ENCODE measurements at regions not wholly inside any gene's neighbourhood (a gene's known extent, or its start where the extent isn't known, plus 50 kb on each side); places are given as distances from the start of the nearest gene placed in this dataset.
"Not testable (repeated sequence)": the region's sequence is repeated elsewhere in the genome, so short reads cannot be mapped to it uniquely, and the experiment has no call there.

DNA sequence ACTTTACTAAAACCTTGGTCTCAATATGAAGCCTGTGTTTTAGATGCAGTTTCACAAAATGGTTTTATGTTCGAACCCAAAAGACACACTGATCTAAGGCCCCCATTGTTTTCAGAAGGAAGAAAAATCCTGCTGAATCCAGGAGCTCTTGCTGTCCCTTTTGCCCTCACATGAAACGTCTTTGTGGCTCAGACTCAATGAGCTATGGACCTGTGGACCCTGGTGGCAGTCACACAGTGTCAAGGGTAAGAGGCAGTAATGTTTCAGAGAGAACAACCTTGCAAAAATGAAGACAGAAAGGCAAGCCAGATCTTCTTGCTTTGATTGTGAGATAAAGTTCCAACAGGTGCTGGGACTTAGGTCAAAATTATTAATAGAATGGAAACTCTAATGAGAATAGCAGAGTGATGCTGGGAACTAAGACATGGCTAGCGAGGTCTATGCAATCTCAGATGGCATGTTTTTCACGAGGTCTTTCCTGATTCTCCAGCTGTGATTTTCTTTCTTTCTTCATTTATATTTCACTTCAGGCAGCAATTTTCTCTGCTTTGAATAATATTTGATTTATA is 164.9 kb upstream of the SLC38A2 start:
- DNase-seq: no peak
- Mint-ChIP-seq H3K4me3 (ENCODE audit: low read depth, unreplicated experiment) (no peak overlapping the region), H3K27me3 (ENCODE audit: unreplicated experiment) (no peaks in the 10 kb centered on the region), H3K36me3 (ENCODE audit: insufficient read depth, unreplicated experiment) (no peaks in the 10 kb centered on the region), H3K9me3 (ENCODE audit: low read depth, unreplicated experiment) (no peaks in the 10 kb centered on the region), H3K27ac (ENCODE audit: unreplicated experiment) (no peak overlapping the region), H3K4me1 (ENCODE audit: low read depth, unreplicated experiment) (no peaks in the 10 kb centered on the region)
- no peak for TF ChIP-seq CTCF (IDR thresholded peaks at IDR 0.05; ENCODE audit: unreplicated experiment)
- no TSS peak for BruUV-seq (replicated peaks)
- intact Hi-C loops (cut with micrococcal nuclease; ENCODE audit: unreplicated experiment): no loop called here
- CTCF ChIA-PET: no interaction called here

DNA sequence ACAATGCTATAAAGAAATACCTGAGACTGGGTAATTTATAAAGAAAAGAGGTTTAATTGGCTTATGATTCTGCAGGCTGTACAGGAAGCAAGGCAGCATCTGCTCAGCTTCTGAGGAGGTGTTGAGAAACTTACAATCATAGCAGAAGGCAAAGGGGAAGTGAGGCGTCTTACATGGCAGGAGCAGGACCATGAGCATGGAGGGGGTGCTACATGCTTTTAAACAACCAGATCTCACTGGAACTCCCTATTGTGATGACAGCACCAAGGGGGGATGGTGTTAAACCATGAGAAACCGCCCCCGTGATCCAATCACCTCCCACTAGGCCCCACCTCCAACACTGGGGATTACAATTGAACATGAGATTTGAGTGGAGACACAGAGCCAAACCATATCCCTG is 163.7 kb upstream of the SLC38A2 start:
- H3K9me3 Mint-ChIP-seq (ENCODE audit: low read depth, unreplicated experiment); CTCF ChIA-PET; intact Hi-C loops (cut with micrococcal nuclease; ENCODE audit: unreplicated experiment); BruUV-seq (replicated peaks); DNase-seq; H3K36me3 Mint-ChIP-seq (ENCODE audit: insufficient read depth, unreplicated experiment); H3K4me3 Mint-ChIP-seq (ENCODE audit: low read depth, unreplicated experiment); H3K27me3 Mint-ChIP-seq (ENCODE audit: unreplicated experiment); H3K4me1 Mint-ChIP-seq (ENCODE audit: low read depth, unreplicated experiment); H3K27ac Mint-ChIP-seq (ENCODE audit: unreplicated experiment): not testable (repeated sequence)

- intact Hi-C loops (cut with micrococcal nuclease; ENCODE audit: unreplicated experiment): no loop called here
- no TSS peak for BruUV-seq (replicated peaks)
- no peak for DNase-seq
- no peaks in the 10 kb centered on the region for H3K27me3 Mint-ChIP-seq (ENCODE audit: unreplicated experiment)
- no peak overlapping the region for H3K4me3 Mint-ChIP-seq (ENCODE audit: low read depth, unreplicated experiment)
- H3K36me3 Mint-ChIP-seq (ENCODE audit: insufficient read depth, unreplicated experiment): no peaks in the 10 kb centered on the region
- H3K4me1 Mint-ChIP-seq (ENCODE audit: low read depth, unreplicated experiment): no peaks in the 10 kb centered on the region
- H3K27ac Mint-ChIP-seq (ENCODE audit: unreplicated experiment): no peak overlapping the region
- H3K9me3 Mint-ChIP-seq (ENCODE audit: low read depth, unreplicated experiment): no peaks in the 10 kb centered on the region
- CTCF ChIA-PET: no interaction called here
- TF ChIP-seq CTCF (IDR thresholded peaks at IDR 0.05; ENCODE audit: unreplicated experiment): no peak
Measured at GRCh38 chr12:46535907-46536306, 163.3 kb upstream of the SLC38A2 start.

DNA sequence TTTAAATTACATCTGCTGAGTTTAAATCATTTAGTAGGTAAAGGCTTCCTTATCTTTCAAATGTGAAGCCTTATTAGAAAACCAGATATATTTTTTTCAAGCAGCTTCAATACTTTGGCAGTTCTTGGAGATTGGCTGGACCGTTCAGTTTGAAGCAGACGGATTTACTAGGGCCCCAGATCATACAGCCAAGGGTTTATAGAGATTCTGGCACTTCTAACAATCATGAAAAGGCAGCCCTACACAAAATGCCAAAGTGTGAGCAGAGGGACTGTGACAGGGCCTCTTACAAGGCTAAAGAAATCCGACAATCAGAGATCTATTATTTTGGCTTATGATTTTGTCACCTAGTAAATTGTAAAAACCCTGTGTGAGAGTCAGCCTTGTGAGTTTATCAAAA is 162.8 kb upstream of the SLC38A2 start:
- intact Hi-C loops (cut with micrococcal nuclease; ENCODE audit: unreplicated experiment): no loop called here
- H3K4me3 Mint-ChIP-seq (ENCODE audit: low read depth, unreplicated experiment): no peak overlapping the region
- CTCF ChIA-PET: no interaction called here
- DNase-seq: no peak
- no peaks in the 10 kb centered on the region for H3K27me3 Mint-ChIP-seq (ENCODE audit: unreplicated experiment)
- no peaks in the 10 kb centered on the region for H3K4me1 Mint-ChIP-seq (ENCODE audit: low read depth, unreplicated experiment)
- H3K36me3 Mint-ChIP-seq (ENCODE audit: insufficient read depth, unreplicated experiment): no peaks in the 10 kb centered on the region
- no TSS peak for BruUV-seq (replicated peaks)
- no peaks in the 10 kb centered on the region for H3K9me3 Mint-ChIP-seq (ENCODE audit: low read depth, unreplicated experiment)
- TF ChIP-seq CTCF (IDR thresholded peaks at IDR 0.05; ENCODE audit: unreplicated experiment): no peak
- H3K27ac Mint-ChIP-seq (ENCODE audit: unreplicated experiment): no peak overlapping the region

GRCh38 chr12:46534327-46534840 is 161.8 kb upstream of the SLC38A2 start:
- CTCF ChIA-PET: no interaction called here
- intact Hi-C loops (cut with micrococcal nuclease; ENCODE audit: unreplicated experiment): no loop called here
- Mint-ChIP-seq H3K27me3 (ENCODE audit: unreplicated experiment) (no peaks in the 10 kb centered on the region), H3K4me1 (ENCODE audit: low read depth, unreplicated experiment) (no peaks in the 10 kb centered on the region), H3K9me3 (ENCODE audit: low read depth, unreplicated experiment) (no peaks in the 10 kb centered on the region), H3K27ac (ENCODE audit: unreplicated experiment) (no peak overlapping the region), H3K4me3 (ENCODE audit: low read depth, unreplicated experiment) (no peak overlapping the region), H3K36me3 (ENCODE audit: insufficient read depth, unreplicated experiment) (no peaks in the 10 kb centered on the region)
- no peak for TF ChIP-seq CTCF (IDR thresholded peaks at IDR 0.05; ENCODE audit: unreplicated experiment)
- DNase-seq: no peak
- BruUV-seq (replicated peaks): no TSS peak

All from Calu3 (cell line).